ENCODE measurements at regions not wholly inside any gene's neighbourhood (a gene's known extent, or its start where the extent isn't known, plus 50 kb on each side); places are given as distances from the start of the nearest gene placed in this dataset.
"Not testable (repeated sequence)": the region's sequence is repeated elsewhere in the genome, so short reads cannot be mapped to it uniquely, and the experiment has no call there.

DNA sequence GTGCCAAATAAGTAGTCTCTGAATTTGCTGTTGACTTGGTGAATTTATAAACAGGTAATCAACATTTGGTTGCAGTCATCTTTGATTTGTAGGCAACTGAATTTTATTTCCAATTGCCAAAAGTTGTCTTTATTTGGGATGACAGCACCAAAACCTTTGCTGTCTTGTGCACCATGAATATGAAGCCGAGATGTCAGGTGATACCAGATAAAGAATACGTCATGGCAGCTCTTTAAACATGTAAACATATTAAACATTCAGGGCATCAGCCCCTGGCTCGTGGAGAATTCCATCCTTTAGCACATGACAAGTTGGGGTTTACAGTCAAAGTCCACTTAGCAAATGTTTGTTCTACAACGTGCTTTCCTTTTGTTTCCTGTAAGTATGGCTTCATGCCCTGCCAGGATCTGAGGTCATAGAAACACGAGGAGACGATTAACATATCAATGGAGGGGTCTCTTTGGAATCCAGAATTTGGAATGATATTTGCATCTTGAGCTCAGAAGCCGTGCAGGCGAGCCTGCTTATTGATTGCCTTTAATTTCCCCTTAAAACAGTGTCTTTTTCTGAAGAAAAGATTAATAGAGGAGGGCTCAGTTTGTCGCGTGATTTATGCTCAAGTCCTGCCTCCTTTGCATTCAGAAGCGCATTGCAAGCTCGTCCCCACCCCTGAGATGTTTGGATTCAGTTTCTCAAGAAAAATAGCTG, 170.2 kb upstream of the ZNF217 start:
- no peak for DNase-seq

DNA sequence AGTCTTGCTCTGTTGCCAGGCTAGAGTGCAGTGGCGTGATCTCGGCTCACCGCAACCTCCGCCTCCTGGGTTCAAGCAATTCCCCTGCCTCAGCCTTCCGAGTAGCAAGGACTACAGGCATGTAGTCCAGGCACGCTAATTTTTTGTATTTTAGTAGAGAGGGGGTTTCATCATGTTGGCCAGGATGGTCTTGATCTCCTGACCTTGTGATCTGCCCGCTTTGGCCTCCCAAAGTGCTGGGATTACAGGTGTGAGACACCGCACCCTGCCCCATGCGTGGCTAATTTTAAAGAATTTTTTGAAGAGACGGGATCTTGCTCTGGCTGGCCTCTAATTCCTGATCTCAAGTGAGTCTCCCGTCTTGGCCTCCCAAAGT, 168.8 kb upstream of the ZNF217 start:
- not testable (repeated sequence) for DNase-seq

DNA sequence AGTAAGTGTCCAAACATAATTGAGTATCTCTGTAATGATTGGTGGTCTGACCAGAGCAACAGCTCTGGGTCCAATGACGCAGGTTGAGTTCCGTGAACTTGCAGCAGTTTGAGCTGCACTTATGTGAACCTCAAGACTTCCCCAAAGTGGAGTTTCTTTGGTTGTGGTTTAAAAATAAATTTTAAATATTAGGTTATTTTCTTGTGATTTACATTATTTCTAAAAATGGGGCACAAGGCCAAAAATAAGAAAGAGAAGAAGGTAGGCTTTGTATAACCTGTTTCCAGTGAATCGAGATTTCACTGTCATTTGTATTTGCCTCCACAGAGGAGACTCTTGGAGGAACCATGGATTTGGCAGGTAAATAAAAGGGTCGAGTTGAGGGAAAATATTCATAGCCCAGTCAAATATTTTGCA, 166.4 kb upstream of the ZNF217 start:
- DNase-seq = no peak

DNA sequence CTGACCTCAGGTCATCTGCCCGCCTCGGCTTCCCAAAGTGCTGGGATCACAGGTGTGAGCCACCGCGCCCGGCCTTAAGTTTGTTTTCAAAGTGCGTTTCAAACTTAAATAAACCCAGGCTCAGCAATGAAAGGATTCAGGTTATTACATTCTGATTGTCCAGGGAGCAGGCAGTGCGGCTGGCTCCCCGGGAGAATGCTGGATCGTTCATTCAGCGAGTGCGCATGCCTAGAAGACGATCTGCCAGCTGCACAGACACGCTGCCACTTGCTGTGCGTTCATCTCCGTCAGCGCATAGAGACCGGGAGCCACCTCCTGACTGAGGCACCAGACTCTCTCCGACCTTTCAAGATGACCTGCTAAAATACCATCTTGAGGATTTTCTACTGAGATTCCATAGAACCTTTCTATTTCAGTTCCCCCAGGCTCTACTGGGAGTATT, 163.9 kb upstream of the ZNF217 start:
- DNase-seq = no peak

GRCh38 chr20:53755733-53756531, 162.3 kb upstream of the ZNF217 start:
- DNase-seq = no peak

DNA sequence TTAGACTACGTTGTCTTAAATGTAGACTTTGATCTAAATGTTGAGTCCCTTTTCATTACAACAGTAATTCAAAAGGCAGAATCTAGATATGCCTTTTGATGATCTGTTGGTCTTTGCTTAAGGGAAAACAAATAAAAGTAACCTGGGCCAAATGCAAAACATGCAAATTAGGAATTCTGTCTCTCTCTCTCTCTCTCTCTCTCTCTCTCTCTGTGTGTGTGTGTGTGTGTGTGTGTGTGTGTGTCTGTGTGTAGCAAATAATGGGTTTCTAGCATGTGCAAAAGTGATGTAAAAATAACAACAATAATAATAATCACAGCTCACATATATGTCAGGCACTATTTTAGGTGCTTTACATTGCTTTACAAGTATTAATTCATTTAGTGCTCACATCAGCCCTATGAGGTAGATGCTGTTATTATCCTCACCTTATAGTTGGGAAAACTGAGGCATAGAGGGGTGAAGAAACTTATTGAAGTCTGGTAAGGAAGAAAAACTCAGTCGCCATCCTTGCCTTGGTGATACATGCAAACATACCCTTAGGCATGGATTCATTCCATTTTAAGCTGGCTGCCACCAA, 160.3 kb upstream of the ZNF217 start:
- no peak for DNase-seq

GRCh38 chr20:53752971-53753879, 159.6 kb upstream of the ZNF217 start:
- no peak for DNase-seq

DNA sequence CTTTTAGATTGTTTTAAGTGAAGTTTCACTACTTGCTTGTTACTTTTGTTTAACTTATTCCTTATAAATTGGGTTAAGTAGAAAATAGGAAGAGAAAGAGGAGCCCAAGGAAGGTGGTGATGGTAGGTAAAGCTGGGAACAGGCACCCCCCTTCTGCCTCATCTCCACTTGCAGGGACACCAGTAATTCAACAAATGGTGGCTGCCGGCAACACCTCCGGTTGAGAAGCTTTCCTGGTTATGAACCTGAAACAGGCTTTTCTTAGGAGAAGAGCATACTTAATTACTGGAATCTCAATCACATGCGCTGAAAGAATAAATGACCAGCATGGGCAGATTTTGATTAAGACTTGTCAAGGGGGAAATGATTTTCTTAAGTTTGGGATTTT, 158.9 kb upstream of the ZNF217 start:
- no peak for DNase-seq

- no peak for DNase-seq
These were observed 158.1 kb upstream of the ZNF217 start for GRCh38 chr20:53751620-53752318.

DNA sequence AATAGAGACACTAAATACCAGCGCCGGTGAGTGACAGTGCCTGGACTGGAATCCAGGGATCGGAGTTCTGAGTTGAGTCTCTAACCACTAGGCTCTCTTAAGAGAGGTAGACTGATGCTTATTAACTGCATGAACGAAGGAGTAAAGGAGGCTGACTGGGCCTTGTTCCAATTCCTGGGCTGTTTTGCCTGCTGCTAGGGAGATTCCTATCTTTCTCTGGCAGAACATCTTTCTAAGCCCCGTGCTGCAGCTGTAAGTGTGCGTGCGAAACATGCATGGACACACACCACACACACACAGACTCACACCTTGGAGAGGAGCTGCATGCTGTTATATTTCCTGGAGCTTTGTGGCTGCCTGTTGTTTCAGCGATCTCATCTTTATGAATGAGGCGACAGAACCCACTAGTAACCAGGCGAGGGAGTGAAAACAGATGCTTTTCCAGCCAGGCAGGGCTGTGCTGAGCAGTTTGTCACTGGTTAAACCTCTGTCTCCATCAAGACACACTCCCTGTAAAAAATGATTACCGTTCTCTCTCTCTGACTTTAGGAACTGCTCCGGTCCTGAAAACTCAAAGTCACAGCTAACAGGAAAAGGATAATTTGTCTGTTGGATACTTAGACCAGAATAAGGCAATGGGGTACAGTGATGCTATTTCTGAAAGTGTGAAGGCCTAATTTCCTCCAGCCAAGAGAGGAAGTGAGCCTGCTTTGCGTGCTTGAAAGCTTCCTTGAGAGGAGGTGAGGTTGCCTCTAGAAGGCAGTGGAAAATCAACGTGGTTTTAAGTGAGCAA, 157.4 kb upstream of the ZNF217 start:
- DNase-seq = no peak

GRCh38 chr20:53749499-53749898, 155.9 kb upstream of the ZNF217 start:
- no peak for DNase-seq

DNA sequence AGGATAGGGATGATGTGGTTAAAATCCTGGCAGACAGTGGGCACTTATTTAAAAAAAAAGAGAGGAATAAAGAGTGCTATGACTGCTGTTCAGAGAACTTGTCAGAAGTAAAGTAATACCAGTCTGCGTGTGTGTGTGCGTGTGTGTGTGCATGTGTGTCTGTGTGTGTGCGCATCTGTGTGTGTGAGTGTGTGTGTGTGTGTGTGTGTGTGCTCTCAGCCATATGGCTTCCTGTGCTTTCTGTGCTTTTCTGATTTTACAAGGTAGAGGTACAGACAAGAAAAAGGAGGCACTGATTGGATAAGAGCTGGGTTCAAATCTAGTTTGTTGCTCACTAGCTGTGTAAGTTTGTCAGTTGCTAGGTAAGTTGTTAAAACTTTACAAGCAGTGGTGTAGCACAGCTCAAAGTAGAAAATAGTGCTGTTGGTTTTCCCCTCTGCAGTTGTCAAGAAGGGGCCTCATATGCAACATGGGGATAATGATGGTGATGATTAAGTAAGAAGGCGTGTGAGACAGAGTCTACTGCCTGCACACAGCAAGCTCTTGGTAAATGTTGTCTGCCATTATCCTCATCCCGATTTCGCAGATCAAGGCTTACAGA, 155.3 kb upstream of the ZNF217 start:
- no peak for DNase-seq

DNA sequence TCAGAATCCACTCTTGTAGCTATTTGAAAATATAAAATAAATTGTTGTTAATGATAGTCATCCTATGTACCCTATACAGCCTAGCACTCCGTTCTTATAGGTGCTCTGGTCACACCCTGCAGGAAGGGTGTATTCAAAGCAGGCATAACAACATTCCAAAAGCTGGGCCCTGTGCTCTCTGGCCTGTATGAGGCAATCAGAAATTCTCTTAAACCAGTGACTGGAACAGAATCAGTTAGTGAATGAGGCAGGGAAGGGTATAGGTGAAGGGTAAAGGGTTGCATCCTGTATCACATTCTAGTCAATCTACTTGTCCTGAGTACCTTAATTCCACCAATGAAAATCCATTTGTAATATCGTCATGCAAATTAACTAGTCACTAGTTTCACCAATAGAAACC, 154.5 kb upstream of the ZNF217 start:
- no peak for DNase-seq

GRCh38 chr20:53743607-53744260, 150.1 kb upstream of the ZNF217 start:
- no peak for DNase-seq

DNA sequence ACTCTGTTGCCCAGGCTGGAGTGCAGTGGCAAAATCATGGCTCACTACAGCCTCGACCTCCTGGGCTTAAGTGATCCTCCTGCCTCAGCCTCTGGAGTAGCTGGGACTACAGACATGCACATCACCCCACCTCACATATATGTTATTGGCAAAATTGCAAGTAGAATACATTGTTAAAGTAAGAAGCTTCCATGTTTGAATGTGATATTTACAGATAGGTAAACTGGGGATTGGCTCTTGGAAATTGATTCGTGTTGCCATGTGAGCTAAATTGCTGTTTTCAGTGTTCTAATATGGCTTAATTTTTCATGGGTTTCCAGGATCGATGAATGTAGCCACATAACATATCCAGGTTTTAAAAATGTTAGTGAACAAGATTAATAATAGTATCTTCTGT, 149.0 kb upstream of the ZNF217 start:
- no peak for DNase-seq

DNA sequence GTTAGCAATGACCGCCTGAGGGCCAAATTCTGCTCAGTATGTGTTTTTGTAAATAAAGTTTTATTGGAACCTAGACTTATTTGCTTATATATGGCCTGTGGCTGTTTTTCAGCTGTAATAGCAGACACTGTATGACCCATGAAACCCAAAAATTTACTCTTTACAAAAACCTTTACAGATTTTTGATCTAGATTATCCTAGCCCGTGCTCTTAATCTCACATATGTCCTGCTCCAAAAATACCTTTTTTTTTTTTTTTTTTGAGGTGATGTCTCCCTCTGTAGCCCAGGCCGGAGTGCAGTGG, 148.0 kb upstream of the ZNF217 start:
- no peak for DNase-seq

DNA sequence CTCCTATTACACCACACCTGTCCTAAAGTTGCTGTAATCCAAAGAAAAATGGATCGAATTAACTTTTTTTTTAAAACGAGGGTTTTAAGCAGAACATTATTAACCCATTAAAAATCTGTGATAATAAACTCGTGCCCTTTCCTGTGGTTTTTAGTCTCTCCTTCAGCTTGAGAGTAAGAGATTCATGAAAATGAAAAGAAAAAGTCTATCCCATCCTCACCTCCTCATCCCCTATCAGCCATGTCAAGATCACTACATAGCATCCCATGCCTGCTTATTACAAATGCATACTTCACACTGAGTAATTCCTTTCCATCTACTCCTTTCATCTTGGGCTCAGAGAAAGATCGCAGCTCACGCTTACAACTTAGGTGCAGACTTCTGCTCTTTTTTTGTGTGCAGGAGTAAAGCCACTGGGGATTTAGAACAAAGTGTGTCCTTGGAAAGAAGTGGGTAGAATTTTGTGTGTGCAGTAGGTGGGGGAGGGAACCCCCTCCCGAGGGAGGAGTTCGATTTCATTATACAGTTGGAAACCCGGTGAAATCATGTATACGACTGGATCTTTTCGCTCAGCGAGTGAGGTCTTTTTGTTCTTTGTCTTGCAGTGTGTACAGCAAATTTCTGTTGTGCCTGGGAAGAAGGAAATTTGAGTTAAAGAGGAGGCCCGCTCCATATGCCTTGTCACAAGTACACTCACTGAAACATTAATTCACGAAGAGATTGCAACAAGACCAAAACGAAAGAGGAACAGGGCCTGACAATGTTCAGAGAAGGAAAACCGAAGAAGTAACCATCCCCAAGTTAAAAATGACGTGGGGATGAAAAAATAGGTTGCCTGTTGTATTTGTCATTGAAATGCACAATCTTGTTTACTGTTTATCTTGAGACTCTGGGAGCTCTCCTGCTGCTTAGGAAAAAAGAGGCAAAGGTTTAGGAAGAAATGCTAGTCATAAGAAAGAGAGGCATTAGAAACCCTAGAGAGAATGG, 146.5 kb upstream of the ZNF217 start:
- DNase-seq = no peak

GRCh38 chr20:53738945-53739798, 145.5 kb upstream of the ZNF217 start:
- DNase-seq = no peak
